SK-N-SH treated with all-trans-retinoic acid at 6 μM for 48 hours (cell line): ENCODE measurements at regions not wholly inside any gene's neighbourhood (a gene's known extent, or its start where the extent isn't known, plus 50 kb on each side); places are given as distances from the start of the nearest gene placed in this dataset.

Experiments used
- ATAC-seq: fragments of 200-7000 bp; cut with Tn5 transposase; 3 replicates; pipeline ENCODE4 v1.9.1; 2020; ENCODE audit warnings: mild to moderate bottlenecking, moderate library complexity
- ARNTL ChIP-seq: fragments of 450-650 bp; formaldehyde crosslinking; IDR thresholded peaks from 2 replicates; pipeline ENCODE4 v1.5.0; 2020; ENCODE audit warnings: low read depth, mild to moderate bottlenecking, moderate library complexity, borderline replicate concordance
- BACH2 ChIP-seq: fragments of 250-450 bp; sonication (Bioruptor Pico); IDR thresholded peaks from 2 replicates; pipeline ENCODE4 v1.9.0; 2021; ENCODE audit warnings: mild to moderate bottlenecking, borderline replicate concordance
- CSDC2 ChIP-seq: fragments of 250-450 bp; sonication (Bioruptor Pico); IDR thresholded peaks from 2 replicates; pipeline ENCODE4 v1.5.0; 2020; ENCODE audit warnings: mild to moderate bottlenecking, moderate library complexity
- ESRRG ChIP-seq: fragments of 250-450 bp; sonication (Bioruptor Pico); IDR thresholded peaks from 2 replicates; pipeline ENCODE4 v1.6.1; 2021; ENCODE audit warnings: mild to moderate bottlenecking
- GLIS3 ChIP-seq: fragments of 250-450 bp; sonication (Bioruptor Pico); IDR thresholded peaks from 2 replicates; pipeline ENCODE4 v1.5.0; 2020; ENCODE audit warnings: mild to moderate bottlenecking, moderate library complexity
- ISL1 ChIP-seq: fragments of 250-450 bp; sonication (Bioruptor Pico); IDR thresholded peaks from 2 replicates; pipeline ENCODE4 v2.1.2; 2022; ENCODE audit warnings: mild to moderate bottlenecking, moderate library complexity
- OSR1 ChIP-seq: fragments of 250-450 bp; sonication (Bioruptor Pico); IDR thresholded peaks from 2 replicates; pipeline ENCODE4 v1.8.0; 2022; ENCODE audit warnings: moderate library complexity, mild to moderate bottlenecking, inconsistent platforms
- PPARA ChIP-seq: fragments of 250-450 bp; sonication (Bioruptor Pico); IDR thresholded peaks from 2 replicates; pipeline ENCODE4 v1.5.0; 2020; ENCODE audit warnings: mild to moderate bottlenecking, borderline replicate concordance
- RARB ChIP-seq: fragments of 250-450 bp; sonication (Bioruptor Pico); IDR thresholded peaks from 2 replicates; pipeline ENCODE4 v1.8.0; 2021; ENCODE audit warnings: mild to moderate bottlenecking, moderate library complexity
- SNAI2 ChIP-seq: fragments of 250-450 bp; sonication (Bioruptor Pico); IDR thresholded peaks from 2 replicates; pipeline ENCODE4 v1.5.0; 2020; ENCODE audit warnings: mild to moderate bottlenecking, moderate library complexity
- ZC3H10 ChIP-seq: fragments of 250-450 bp; sonication (Bioruptor Pico); IDR thresholded peaks from 2 replicates; pipeline ENCODE4 v1.5.1; 2021; ENCODE audit warnings: mild to moderate bottlenecking, moderate library complexity
- ZFP3 ChIP-seq: fragments of 250-450 bp; sonication (Bioruptor Pico); IDR thresholded peaks from 2 replicates; pipeline ENCODE4 v1.5.0; 2020; ENCODE audit warnings: mild to moderate bottlenecking, moderate library complexity
- ZFP30 ChIP-seq: fragments of 450-650 bp; formaldehyde crosslinking; IDR thresholded peaks from 2 replicates; pipeline ENCODE4 v1.5.0; 2022; ENCODE audit warnings: mild to moderate bottlenecking, moderate library complexity
- ZNF565 ChIP-seq: fragments of 450-650 bp; formaldehyde crosslinking; conservative IDR thresholded peaks from 2 replicates; pipeline ENCODE4 v1.5.0; 2020; ENCODE audit warnings: low read depth, mild to moderate bottlenecking, moderate library complexity
- ZNF8 ChIP-seq: fragments of 450-650 bp; formaldehyde crosslinking; IDR thresholded peaks from 2 replicates; pipeline ENCODE4 v1.5.0; 2020; ENCODE audit warnings: mild to moderate bottlenecking, moderate library complexity
- TF ChIP-seq, protein P1 (sequence below): fragments of 250-450 bp; sonication (Bioruptor Pico); IDR thresholded peaks from 2 replicates; pipeline ENCODE4 v1.5.0; 2020; ENCODE audit warnings: mild to moderate bottlenecking, moderate library complexity
- TF ChIP-seq, protein P2 (sequence below): fragments of 250-450 bp; sonication (Bioruptor Pico); IDR thresholded peaks from 2 replicates; pipeline ENCODE4 v1.8.0; 2020; ENCODE audit warnings: mild to moderate bottlenecking, moderate library complexity, borderline replicate concordance
- TF ChIP-seq, protein P3 (sequence below): fragments of 250-450 bp; sonication (Bioruptor Pico); IDR thresholded peaks from 2 replicates; pipeline ENCODE4 v1.5.1; 2020; ENCODE audit warnings: low read depth, mild to moderate bottlenecking, moderate library complexity
- TF ChIP-seq, protein P4 (sequence below): fragments of 250-450 bp; sonication (Bioruptor Pico); IDR thresholded peaks from 2 replicates; pipeline ENCODE4 v1.8.0; 2021; ENCODE audit warnings: low read depth, mild to moderate bottlenecking, moderate library complexity, borderline replicate concordance

DNA sequence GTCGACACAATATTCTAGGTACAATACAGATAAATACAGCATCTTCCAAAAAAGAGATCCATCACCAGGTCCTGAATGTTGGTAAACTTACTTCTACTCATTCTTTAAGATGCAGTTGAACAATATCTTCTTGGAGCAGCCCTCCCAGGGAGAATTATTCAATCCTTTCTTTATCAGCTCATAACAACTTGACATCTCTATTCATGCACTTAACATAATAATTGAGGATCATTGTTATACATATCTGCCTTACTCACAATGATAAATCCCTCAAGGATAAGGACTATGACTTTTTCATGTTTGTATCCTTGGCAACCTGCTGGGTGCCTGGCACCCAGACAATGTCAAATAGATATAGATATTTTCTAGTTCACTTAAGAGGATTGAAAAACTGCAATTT lies 219.5 kb downstream of the POU4F1 start:
- ATAC-seq, result no peak
- TF ChIP-seq CSDC2 (CRISPR knock-in tag) (no peak), ISL1 (no peak), ARNTL (CRISPR knock-in tag) (no peak), ZFP30 (CRISPR knock-in tag) (no peak), GLIS3 (CRISPR knock-in tag) (no peak), RARB (CRISPR knock-in tag) (no peak), ZFP3 (no peak), SNAI2 (no peak), ZNF8 (CRISPR knock-in tag) (no peak), ZNF565 (CRISPR knock-in tag) (no peak), OSR1 (no peak), PPARA (CRISPR knock-in tag) (no peak), ZC3H10 (CRISPR knock-in tag) (no peak), ESRRG (CRISPR knock-in tag) (no peak)
- TF ChIP-seq, protein P1, sequence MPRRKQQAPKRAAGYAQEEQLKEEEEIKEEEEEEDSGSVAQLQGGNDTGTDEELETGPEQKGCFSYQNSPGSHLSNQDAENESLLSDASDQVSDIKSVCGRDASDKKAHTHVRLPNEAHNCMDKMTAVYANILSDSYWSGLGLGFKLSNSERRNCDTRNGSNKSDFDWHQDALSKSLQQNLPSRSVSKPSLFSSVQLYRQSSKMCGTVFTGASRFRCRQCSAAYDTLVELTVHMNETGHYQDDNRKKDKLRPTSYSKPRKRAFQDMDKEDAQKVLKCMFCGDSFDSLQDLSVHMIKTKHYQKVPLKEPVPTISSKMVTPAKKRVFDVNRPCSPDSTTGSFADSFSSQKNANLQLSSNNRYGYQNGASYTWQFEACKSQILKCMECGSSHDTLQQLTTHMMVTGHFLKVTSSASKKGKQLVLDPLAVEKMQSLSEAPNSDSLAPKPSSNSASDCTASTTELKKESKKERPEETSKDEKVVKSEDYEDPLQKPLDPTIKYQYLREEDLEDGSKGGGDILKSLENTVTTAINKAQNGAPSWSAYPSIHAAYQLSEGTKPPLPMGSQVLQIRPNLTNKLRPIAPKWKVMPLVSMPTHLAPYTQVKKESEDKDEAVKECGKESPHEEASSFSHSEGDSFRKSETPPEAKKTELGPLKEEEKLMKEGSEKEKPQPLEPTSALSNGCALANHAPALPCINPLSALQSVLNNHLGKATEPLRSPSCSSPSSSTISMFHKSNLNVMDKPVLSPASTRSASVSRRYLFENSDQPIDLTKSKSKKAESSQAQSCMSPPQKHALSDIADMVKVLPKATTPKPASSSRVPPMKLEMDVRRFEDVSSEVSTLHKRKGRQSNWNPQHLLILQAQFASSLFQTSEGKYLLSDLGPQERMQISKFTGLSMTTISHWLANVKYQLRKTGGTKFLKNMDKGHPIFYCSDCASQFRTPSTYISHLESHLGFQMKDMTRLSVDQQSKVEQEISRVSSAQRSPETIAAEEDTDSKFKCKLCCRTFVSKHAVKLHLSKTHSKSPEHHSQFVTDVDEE, result no peak
- TF ChIP-seq, protein P2, sequence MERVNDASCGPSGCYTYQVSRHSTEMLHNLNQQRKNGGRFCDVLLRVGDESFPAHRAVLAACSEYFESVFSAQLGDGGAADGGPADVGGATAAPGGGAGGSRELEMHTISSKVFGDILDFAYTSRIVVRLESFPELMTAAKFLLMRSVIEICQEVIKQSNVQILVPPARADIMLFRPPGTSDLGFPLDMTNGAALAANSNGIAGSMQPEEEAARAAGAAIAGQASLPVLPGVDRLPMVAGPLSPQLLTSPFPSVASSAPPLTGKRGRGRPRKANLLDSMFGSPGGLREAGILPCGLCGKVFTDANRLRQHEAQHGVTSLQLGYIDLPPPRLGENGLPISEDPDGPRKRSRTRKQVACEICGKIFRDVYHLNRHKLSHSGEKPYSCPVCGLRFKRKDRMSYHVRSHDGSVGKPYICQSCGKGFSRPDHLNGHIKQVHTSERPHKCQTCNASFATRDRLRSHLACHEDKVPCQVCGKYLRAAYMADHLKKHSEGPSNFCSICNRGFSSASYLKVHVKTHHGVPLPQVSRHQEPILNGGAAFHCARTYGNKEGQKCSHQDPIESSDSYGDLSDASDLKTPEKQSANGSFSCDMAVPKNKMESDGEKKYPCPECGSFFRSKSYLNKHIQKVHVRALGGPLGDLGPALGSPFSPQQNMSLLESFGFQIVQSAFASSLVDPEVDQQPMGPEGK (CRISPR knock-in tag), result no peak
- TF ChIP-seq, protein P3, sequence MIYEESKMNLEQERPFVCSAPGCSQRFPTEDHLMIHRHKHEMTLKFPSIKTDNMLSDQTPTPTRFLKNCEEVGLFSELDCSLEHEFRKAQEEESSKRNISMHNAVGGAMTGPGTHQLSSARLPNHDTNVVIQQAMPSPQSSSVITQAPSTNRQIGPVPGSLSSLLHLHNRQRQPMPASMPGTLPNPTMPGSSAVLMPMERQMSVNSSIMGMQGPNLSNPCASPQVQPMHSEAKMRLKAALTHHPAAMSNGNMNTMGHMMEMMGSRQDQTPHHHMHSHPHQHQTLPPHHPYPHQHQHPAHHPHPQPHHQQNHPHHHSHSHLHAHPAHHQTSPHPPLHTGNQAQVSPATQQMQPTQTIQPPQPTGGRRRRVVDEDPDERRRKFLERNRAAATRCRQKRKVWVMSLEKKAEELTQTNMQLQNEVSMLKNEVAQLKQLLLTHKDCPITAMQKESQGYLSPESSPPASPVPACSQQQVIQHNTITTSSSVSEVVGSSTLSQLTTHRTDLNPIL, result no peak
- TF ChIP-seq, protein P4, sequence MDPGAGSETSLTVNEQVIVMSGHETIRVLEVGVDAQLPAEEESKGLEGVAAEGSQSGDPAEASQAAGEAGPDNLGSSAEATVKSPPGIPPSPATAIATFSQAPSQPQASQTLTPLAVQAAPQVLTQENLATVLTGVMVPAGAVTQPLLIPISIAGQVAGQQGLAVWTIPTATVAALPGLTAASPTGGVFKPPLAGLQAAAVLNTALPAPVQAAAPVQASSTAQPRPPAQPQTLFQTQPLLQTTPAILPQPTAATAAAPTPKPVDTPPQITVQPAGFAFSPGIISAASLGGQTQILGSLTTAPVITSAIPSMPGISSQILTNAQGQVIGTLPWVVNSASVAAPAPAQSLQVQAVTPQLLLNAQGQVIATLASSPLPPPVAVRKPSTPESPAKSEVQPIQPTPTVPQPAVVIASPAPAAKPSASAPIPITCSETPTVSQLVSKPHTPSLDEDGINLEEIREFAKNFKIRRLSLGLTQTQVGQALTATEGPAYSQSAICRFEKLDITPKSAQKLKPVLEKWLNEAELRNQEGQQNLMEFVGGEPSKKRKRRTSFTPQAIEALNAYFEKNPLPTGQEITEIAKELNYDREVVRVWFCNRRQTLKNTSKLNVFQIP, result no peak

DNA sequence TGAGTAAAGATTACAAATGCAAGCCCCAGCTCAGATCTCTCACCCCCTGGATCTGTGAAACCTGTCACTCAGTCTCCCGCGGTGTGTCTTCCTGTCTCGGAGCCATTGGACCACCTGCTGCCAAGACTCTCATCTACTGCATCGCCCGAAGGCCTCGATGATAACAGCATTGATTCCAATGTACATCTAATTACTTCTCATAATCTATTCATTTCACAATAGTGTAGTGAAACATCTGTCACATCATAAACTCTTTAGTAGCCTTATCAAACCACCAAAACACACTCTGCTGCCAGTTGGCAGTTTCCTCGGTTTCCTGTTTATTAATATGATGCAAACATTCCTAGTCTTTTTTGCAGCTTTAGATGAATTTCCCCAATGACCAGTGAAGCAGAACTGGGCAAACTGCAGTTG lies 220.3 kb downstream of the POU4F1 start:
- TF ChIP-seq, protein P2 (CRISPR knock-in tag), result no peak
- TF ChIP-seq PPARA (CRISPR knock-in tag) (no peak), ZFP3 (no peak), CSDC2 (CRISPR knock-in tag) (no peak), RARB (CRISPR knock-in tag) (no peak), GLIS3 (CRISPR knock-in tag) (no peak), BACH2 (CRISPR knock-in tag) (no peak), ISL1 (no peak)
- TF ChIP-seq, protein P1, result no peak
- ATAC-seq, result no peak
